ENCODE measurements at regions not wholly inside any gene's neighbourhood (a gene's known extent, or its start where the extent isn't known, plus 50 kb on each side); places are given as distances from the start of the nearest gene placed in this dataset.

GRCh38 chr4:124390861-124391260 is 321.7 kb downstream of the ANKRD50 start:
- no peak for DNase-seq

GRCh38 chr4:124396333-124396732 is 316.2 kb downstream of the ANKRD50 start:
- DNase-seq, result no peak

- no peak for DNase-seq
These were observed 310.9 kb downstream of the ANKRD50 start for GRCh38 chr4:124401606-124402005.

- no peak for DNase-seq
These were observed 303.5 kb downstream of the ANKRD50 start for GRCh38 chr4:124409044-124409443.

- DNase-seq, result no peak
These were observed 298.1 kb downstream of the ANKRD50 start for GRCh38 chr4:124414276-124415040.

GRCh38 chr4:124415146-124415545 is 297.4 kb downstream of the ANKRD50 start:
- no peak for DNase-seq

GRCh38 chr4:124417371-124417770 is 295.2 kb downstream of the ANKRD50 start:
- no peak for DNase-seq

GRCh38 chr4:124420166-124420695 is 292.3 kb downstream of the ANKRD50 start:
- no peak for DNase-seq

GRCh38 chr4:124423160-124423559 is 289.4 kb downstream of the ANKRD50 start:
- DNase-seq, result no peak

GRCh38 chr4:124426279-124426678 is 286.3 kb downstream of the ANKRD50 start:
- no peak for DNase-seq

GRCh38 chr4:124427095-124427767 is 285.3 kb downstream of the ANKRD50 start:
- no peak for DNase-seq

- DNase-seq, result no peak
These were observed 283.9 kb downstream of the ANKRD50 start for GRCh38 chr4:124428648-124429047.

- no peak for DNase-seq
These were observed 282.7 kb downstream of the ANKRD50 start for GRCh38 chr4:124429746-124430250.

- DNase-seq, result no peak
These were observed 280.8 kb downstream of the ANKRD50 start for GRCh38 chr4:124431653-124432192.

- DNase-seq, result no peak
These were observed 280.0 kb downstream of the ANKRD50 start for GRCh38 chr4:124432500-124432899.

- no peak for DNase-seq
These were observed 279.5 kb downstream of the ANKRD50 start for GRCh38 chr4:124433044-124433443.

GRCh38 chr4:124433500-124433899 is 279.0 kb downstream of the ANKRD50 start:
- DNase-seq, result no peak

- DNase-seq, result no peak
These were observed 277.1 kb downstream of the ANKRD50 start for GRCh38 chr4:124435274-124435950.

GRCh38 chr4:124437853-124438495 is 274.6 kb downstream of the ANKRD50 start:
- no peak for DNase-seq

- no peak for DNase-seq
These were observed 267.5 kb downstream of the ANKRD50 start for GRCh38 chr4:124445071-124445470.

- DNase-seq, result no peak
These were observed 262.7 kb downstream of the ANKRD50 start for GRCh38 chr4:124449881-124450280.

- DNase-seq, result no peak
These were observed 261.7 kb downstream of the ANKRD50 start for GRCh38 chr4:124450851-124451250.
